ENCODE measurements at regions not wholly inside any gene's neighbourhood (a gene's known extent, or its start where the extent isn't known, plus 50 kb on each side); places are given as distances from the start of the nearest gene placed in this dataset.
"Not testable (repeated sequence)": the region's sequence is repeated elsewhere in the genome, so short reads cannot be mapped to it uniquely, and the experiment has no call there.

- TF ChIP-seq POLR2A (IDR thresholded peaks at IDR 0.05) = not testable (repeated sequence)
- TF ChIP-seq, protein P1, sequence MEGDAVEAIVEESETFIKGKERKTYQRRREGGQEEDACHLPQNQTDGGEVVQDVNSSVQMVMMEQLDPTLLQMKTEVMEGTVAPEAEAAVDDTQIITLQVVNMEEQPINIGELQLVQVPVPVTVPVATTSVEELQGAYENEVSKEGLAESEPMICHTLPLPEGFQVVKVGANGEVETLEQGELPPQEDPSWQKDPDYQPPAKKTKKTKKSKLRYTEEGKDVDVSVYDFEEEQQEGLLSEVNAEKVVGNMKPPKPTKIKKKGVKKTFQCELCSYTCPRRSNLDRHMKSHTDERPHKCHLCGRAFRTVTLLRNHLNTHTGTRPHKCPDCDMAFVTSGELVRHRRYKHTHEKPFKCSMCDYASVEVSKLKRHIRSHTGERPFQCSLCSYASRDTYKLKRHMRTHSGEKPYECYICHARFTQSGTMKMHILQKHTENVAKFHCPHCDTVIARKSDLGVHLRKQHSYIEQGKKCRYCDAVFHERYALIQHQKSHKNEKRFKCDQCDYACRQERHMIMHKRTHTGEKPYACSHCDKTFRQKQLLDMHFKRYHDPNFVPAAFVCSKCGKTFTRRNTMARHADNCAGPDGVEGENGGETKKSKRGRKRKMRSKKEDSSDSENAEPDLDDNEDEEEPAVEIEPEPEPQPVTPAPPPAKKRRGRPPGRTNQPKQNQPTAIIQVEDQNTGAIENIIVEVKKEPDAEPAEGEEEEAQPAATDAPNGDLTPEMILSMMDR (IDR thresholded peaks at IDR 0.05) = not testable (repeated sequence)
Measured at GRCh38 chr12:68997526-68997925, 64.6 kb upstream of the CPM start.

Measured in lower leg skin (tissue), 3 donors.